ENCODE measurements at regions not wholly inside any gene's neighbourhood (a gene's known extent, or its start where the extent isn't known, plus 50 kb on each side); places are given as distances from the start of the nearest gene placed in this dataset.

- no peak for DNase-seq (ENCODE audit: insufficient read length, low spot score, missing footprints)
- Histone ChIP-seq H3K4me3 (ENCODE audit: insufficient read depth, low read length) (no peak overlapping the region), H3K4me1 (ENCODE audit: insufficient read depth, low read length) (peaks cover 9% of the 10 kb centered on the region), H2AFZ (ENCODE audit: low read length) (no peak overlapping the region), H4K20me1 (ENCODE audit: insufficient read depth, low read length) (no peaks in the 10 kb centered on the region), H3K9me3 (ENCODE audit: low read depth, low read length) (no peaks in the 10 kb centered on the region), H3K27me3 (ENCODE audit: insufficient read depth, low read length) (no peaks in the 10 kb centered on the region), H3K79me2 (ENCODE audit: insufficient read depth, low read length) (no peaks in the 10 kb centered on the region), H3K4me2 (ENCODE audit: insufficient read depth, low read length) (no peak overlapping the region), H3K27ac (ENCODE audit: low read depth, low read length) (no peak overlapping the region), H3K36me3 (ENCODE audit: insufficient read depth, low read length) (no peaks in the 10 kb centered on the region)
- no peak for TF ChIP-seq CTCF (IDR thresholded peaks at IDR 0.05; ENCODE audit: extremely low read depth, low read depth, low read length)
Measured at GRCh38 chr7:17552373-17552772, 253.9 kb downstream of the AHR start.

GRCh38 chr7:17552952-17553351 is 254.5 kb downstream of the AHR start:
- no peak overlapping the region for H3K4me2 ChIP-seq (ENCODE audit: insufficient read depth, low read length)
- H3K4me1 ChIP-seq (ENCODE audit: insufficient read depth, low read length): peaks cover 15% of the 10 kb centered on the region
- H3K79me2 ChIP-seq (ENCODE audit: insufficient read depth, low read length): no peaks in the 10 kb centered on the region
- no peaks in the 10 kb centered on the region for H3K9me3 ChIP-seq (ENCODE audit: low read depth, low read length)
- H2AFZ ChIP-seq (ENCODE audit: low read length): no peak overlapping the region
- no peak overlapping the region for H3K27ac ChIP-seq (ENCODE audit: low read depth, low read length)
- no peak for DNase-seq (ENCODE audit: insufficient read length, low spot score, missing footprints)
- no peaks in the 10 kb centered on the region for H3K27me3 ChIP-seq (ENCODE audit: insufficient read depth, low read length)
- no peak for TF ChIP-seq CTCF (IDR thresholded peaks at IDR 0.05; ENCODE audit: extremely low read depth, low read depth, low read length)
- H3K36me3 ChIP-seq (ENCODE audit: insufficient read depth, low read length): no peaks in the 10 kb centered on the region
- no peaks in the 10 kb centered on the region for H4K20me1 ChIP-seq (ENCODE audit: insufficient read depth, low read length)
- no peak overlapping the region for H3K4me3 ChIP-seq (ENCODE audit: insufficient read depth, low read length)

GRCh38 chr7:17554341-17555015 is 256.0 kb downstream of the AHR start:
- Histone ChIP-seq H2AFZ (ENCODE audit: low read length) (no peak overlapping the region), H3K36me3 (ENCODE audit: insufficient read depth, low read length) (no peaks in the 10 kb centered on the region), H3K4me1 (ENCODE audit: insufficient read depth, low read length) (peaks cover 29% of the 10 kb centered on the region), H3K27ac (ENCODE audit: low read depth, low read length) (no peak overlapping the region), H3K79me2 (ENCODE audit: insufficient read depth, low read length) (no peaks in the 10 kb centered on the region), H3K27me3 (ENCODE audit: insufficient read depth, low read length) (no peaks in the 10 kb centered on the region), H3K4me3 (ENCODE audit: insufficient read depth, low read length) (no peak overlapping the region), H3K4me2 (ENCODE audit: insufficient read depth, low read length) (no peak overlapping the region), H4K20me1 (ENCODE audit: insufficient read depth, low read length) (no peaks in the 10 kb centered on the region), H3K9me3 (ENCODE audit: low read depth, low read length) (no peaks in the 10 kb centered on the region)
- no peak for TF ChIP-seq CTCF (IDR thresholded peaks at IDR 0.05; ENCODE audit: extremely low read depth, low read depth, low read length)
- no peak for DNase-seq (ENCODE audit: insufficient read length, low spot score, missing footprints)

- Histone ChIP-seq H3K36me3 (ENCODE audit: insufficient read depth, low read length) (no peaks in the 10 kb centered on the region), H3K27ac (ENCODE audit: low read depth, low read length) (no peak overlapping the region)
Measured at GRCh38 chr7:17556247-17556956, 257.9 kb downstream of the AHR start.

More at GRCh38 chr7:17556247-17556956, 257.9 kb downstream of the AHR start:
- no peak for DNase-seq (ENCODE audit: insufficient read length, low spot score, missing footprints)
- H4K20me1 ChIP-seq (ENCODE audit: insufficient read depth, low read length): no peaks in the 10 kb centered on the region
- H3K27me3 ChIP-seq (ENCODE audit: insufficient read depth, low read length): no peaks in the 10 kb centered on the region
- H2AFZ ChIP-seq (ENCODE audit: low read length): no peak overlapping the region
- H3K4me2 ChIP-seq (ENCODE audit: insufficient read depth, low read length): no peak overlapping the region
- TF ChIP-seq CTCF (IDR thresholded peaks at IDR 0.05; ENCODE audit: extremely low read depth, low read depth, low read length): no peak
- H3K79me2 ChIP-seq (ENCODE audit: insufficient read depth, low read length): no peaks in the 10 kb centered on the region
- H3K4me1 ChIP-seq (ENCODE audit: insufficient read depth, low read length): peaks cover 29% of the 10 kb centered on the region
- no peaks in the 10 kb centered on the region for H3K9me3 ChIP-seq (ENCODE audit: low read depth, low read length)
- no peak overlapping the region for H3K4me3 ChIP-seq (ENCODE audit: insufficient read depth, low read length)
